Right lobe of liver (tissue), 6 donors: ENCODE measurements at regions not wholly inside any gene's neighbourhood (a gene's known extent, or its start where the extent isn't known, plus 50 kb on each side); places are given as distances from the start of the nearest gene placed in this dataset.

Experiments
- ATAC-seq, 4 donors: fragments of 200-7000 bp; cut with Tn5 transposase; one replicate each; pipeline ENCODE4 v1.9.1; 2020; ENCODE audit warnings: mild to moderate bottlenecking in 4 of 4, moderate library complexity in 4 of 4
- DNase-seq, 3 donors: peaks; one replicate each; pipeline ENCODE4 v3.0.0-alpha.2; 2020
- H3K27ac ChIP-seq, 3 donors: fragments of 200-600 bp; one replicate each; pipeline ENCODE4 v1.8.0; 2022
- H3K27me3 ChIP-seq, 2 donors: fragments of 200-600 bp; one replicate each; pipeline ENCODE4 v1.8.0; 2022
- H3K36me3 ChIP-seq, 4 donors: fragments of 200-600 bp; sonication (generic) in 1 of 4; one replicate each; pipeline versions ENCODE4 v1.5.1 to v1.8.0; 2017 to 2022; ENCODE audit warnings: control low read depth in 1 of 4
- H3K4me1 ChIP-seq, 4 donors: fragments of 200-600 bp; sonication (generic) in 1 of 4; one replicate each; pipeline versions ENCODE4 v1.5.1 to v1.8.0; 2017 to 2022; ENCODE audit warnings: control low read depth in 1 of 4
- H3K4me3 ChIP-seq, 3 donors: fragments of 200-600 bp; one replicate each; pipeline ENCODE4 v1.8.0; 2022
- H3K9me3 ChIP-seq, 4 donors: fragments of 200-600 bp; sonication (generic) in 1 of 4; one replicate each; pipeline versions ENCODE4 v1.5.1 to v1.8.0; 2017 to 2022; ENCODE audit warnings: control low read depth in 1 of 4
- POLR2A ChIP-seq: fragments of 450-650 bp; IDR thresholded peaks from one replicate; pipeline ENCODE4 v1.6.1; 2017; ENCODE audit warnings: antibody characterized with exemption, mild to moderate bottlenecking
- WGBS: methylation state at CpG from one replicate; pipeline ENCODE4 v1.1.6; 2018; ENCODE audit warnings: low coverage, low lambda C conversion rate; ENCODE audit not compliant: insufficient coverage; ENCODE audit errors: missing lambda C conversion rate; 5-methylcytosine and 5-hydroxymethylcytosine counted together
- intact Hi-C, 2 donors: fragments of 100-400 bp; cut with DNase I; formaldehyde crosslinking; loops; one replicate each; pipeline versions ENCODE4 v1.11.2 to v1.14.1; 2022
- TF ChIP-seq, protein P1 (sequence below), 4 donors: fragments of 200-600 bp in 3 of 4; fragments of 450-650 bp in 1 of 4; IDR thresholded peaks; one replicate each; pipeline versions ENCODE4 v1.5.1 to v1.8.0; 2016 to 2022; ENCODE audit warnings: antibody characterized with exemption in 4 of 4, mild to moderate bottlenecking in 2 of 4
- donor health status: DM: no; HTN: yes; CAD: no.
- donor health status: DM: no; HTN: no; CAD: no.
- donor health status: DM: no; HTN: no; CAD: no.
- donor health status: DM: no; HTN: yes; CAD: no.
- donor health status: DM: no; HTN: yes; CAD: no.

GRCh38 chr21:16022116-16022515 is 292.3 kb downstream of the USP25 start:
- intact Hi-C loops: no loop called here
- no peak for ATAC-seq
- DNase-seq: no peak
- Histone ChIP-seq H3K27me3 (no peaks in the 10 kb centered on the region), H3K9me3 (no peaks in the 10 kb centered on the region), H3K36me3 (no peaks in the 10 kb centered on the region), H3K27ac (no peak overlapping the region), H3K4me1 (no peaks in the 10 kb centered on the region), H3K4me3 (no peak overlapping the region)
- TF ChIP-seq, protein P1, sequence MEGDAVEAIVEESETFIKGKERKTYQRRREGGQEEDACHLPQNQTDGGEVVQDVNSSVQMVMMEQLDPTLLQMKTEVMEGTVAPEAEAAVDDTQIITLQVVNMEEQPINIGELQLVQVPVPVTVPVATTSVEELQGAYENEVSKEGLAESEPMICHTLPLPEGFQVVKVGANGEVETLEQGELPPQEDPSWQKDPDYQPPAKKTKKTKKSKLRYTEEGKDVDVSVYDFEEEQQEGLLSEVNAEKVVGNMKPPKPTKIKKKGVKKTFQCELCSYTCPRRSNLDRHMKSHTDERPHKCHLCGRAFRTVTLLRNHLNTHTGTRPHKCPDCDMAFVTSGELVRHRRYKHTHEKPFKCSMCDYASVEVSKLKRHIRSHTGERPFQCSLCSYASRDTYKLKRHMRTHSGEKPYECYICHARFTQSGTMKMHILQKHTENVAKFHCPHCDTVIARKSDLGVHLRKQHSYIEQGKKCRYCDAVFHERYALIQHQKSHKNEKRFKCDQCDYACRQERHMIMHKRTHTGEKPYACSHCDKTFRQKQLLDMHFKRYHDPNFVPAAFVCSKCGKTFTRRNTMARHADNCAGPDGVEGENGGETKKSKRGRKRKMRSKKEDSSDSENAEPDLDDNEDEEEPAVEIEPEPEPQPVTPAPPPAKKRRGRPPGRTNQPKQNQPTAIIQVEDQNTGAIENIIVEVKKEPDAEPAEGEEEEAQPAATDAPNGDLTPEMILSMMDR (IDR thresholded peaks at IDR 0.05): no peak
- no peak for TF ChIP-seq POLR2A
- 68% methylated on average over 3 of the region's 4 CpGs for WGBS

GRCh38 chr21:16022921-16023320 is 293.1 kb downstream of the USP25 start:
- H3K27me3 ChIP-seq: no peaks in the 10 kb centered on the region
- ATAC-seq: no peak
- intact Hi-C loops: no loop called here

GRCh38 chr21:16028142-16028541 is 298.4 kb downstream of the USP25 start:
- H3K9me3 ChIP-seq: no peaks in the 10 kb centered on the region
- 75% methylated on average over 2 of the region's 2 CpGs for WGBS
- no peak for TF ChIP-seq POLR2A
- TF ChIP-seq, protein P1 (IDR thresholded peaks at IDR 0.05): no peak
- H3K4me3 ChIP-seq: no peak overlapping the region
- DNase-seq (no peak), ATAC-seq (no peak)
- intact Hi-C loops: no loop called here
- H3K36me3 ChIP-seq: no peaks in the 10 kb centered on the region
- H3K27me3 ChIP-seq: no peaks in the 10 kb centered on the region
- no peaks in the 10 kb centered on the region for H3K4me1 ChIP-seq
- no peak overlapping the region for H3K27ac ChIP-seq

More at GRCh38 chr21:16022921-16023320, 293.1 kb downstream of the USP25 start:
- 61% methylated on average over 3 of the region's 3 CpGs for WGBS
- TF ChIP-seq POLR2A: no peak
- TF ChIP-seq, protein P1 (IDR thresholded peaks at IDR 0.05): no peak
- no peaks in the 10 kb centered on the region for H3K4me1 ChIP-seq
- H3K4me3 ChIP-seq: no peak overlapping the region
- DNase-seq: no peak
- H3K36me3 ChIP-seq: no peaks in the 10 kb centered on the region
- H3K9me3 ChIP-seq: no peaks in the 10 kb centered on the region
- H3K27ac ChIP-seq: no peak overlapping the region

GRCh38 chr21:16028941-16029464 is 299.2 kb downstream of the USP25 start:
- TF ChIP-seq, protein P1 (IDR thresholded peaks at IDR 0.05): no peak
- no peak for TF ChIP-seq POLR2A
- 73% methylated on average over 2 of the region's 2 CpGs for WGBS
- Histone ChIP-seq H3K27ac (no peak overlapping the region), H3K27me3 (no peaks in the 10 kb centered on the region), H3K36me3 (no peaks in the 10 kb centered on the region), H3K4me1 (no peaks in the 10 kb centered on the region), H3K4me3 (no peak overlapping the region), H3K9me3 (no peaks in the 10 kb centered on the region)
- no peak for DNase-seq
- ATAC-seq: no peak
- intact Hi-C loops: no loop called here

GRCh38 chr21:16033193-16033592 is 303.4 kb downstream of the USP25 start:
- DNase-seq: no peak
- WGBS: 70% methylated on average over 4 of the region's 4 CpGs
- Histone ChIP-seq H3K9me3 (no peaks in the 10 kb centered on the region), H3K4me1 (no peaks in the 10 kb centered on the region), H3K27ac (no peak overlapping the region), H3K4me3 (no peak overlapping the region), H3K36me3 (no peaks in the 10 kb centered on the region), H3K27me3 (no peaks in the 10 kb centered on the region)
- ATAC-seq: no peak
- TF ChIP-seq POLR2A: no peak
- TF ChIP-seq, protein P1 (IDR thresholded peaks at IDR 0.05): no peak
- intact Hi-C loops: no loop called here
